ENCODE measurements at regions not wholly inside any gene's neighbourhood (a gene's known extent, or its start where the extent isn't known, plus 50 kb on each side); places are given as distances from the start of the nearest gene placed in this dataset.
"Not testable (repeated sequence)": the region's sequence is repeated elsewhere in the genome, so short reads cannot be mapped to it uniquely, and the experiment has no call there.

DNA sequence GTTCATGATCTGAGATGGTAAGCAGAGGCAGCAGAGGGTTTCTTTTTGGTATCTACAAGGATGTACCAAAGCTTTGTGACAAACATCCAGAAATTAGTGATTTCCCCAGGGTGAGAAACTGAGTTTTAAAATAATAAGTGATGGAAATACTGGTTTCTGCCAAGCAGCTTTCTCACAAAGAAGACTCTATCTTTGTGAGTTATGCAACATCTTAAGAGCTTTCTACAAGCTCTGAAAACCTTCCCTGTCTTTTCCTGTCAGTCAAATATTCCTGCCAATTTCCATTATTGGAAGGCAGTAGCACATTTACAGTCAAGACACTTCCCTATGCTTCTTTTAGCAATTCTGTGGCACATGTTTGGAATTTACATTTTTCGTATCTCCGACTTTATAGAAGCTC lies 264.7 kb upstream of the SPTLC3 start:
- WGBS, 3 donors: 92 to 95% (median 94%) methylated on average over 2 of the region's 2 CpGs
- no peak for TF ChIP-seq CTCF (IDR thresholded peaks at IDR 0.05)
- ATAC-seq (no peak), DNase-seq (no peak)
- H3K9me3 ChIP-seq: no peaks in the 10 kb centered on the region
- no peak overlapping the region for H3K4me3 ChIP-seq
- no peak overlapping the region for H3K27ac ChIP-seq
- no peaks in the 10 kb centered on the region for H3K27me3 ChIP-seq (ENCODE audit: insufficient read depth in 3 of 3, low read length in 2 of 3)
- intact Hi-C loops (cut with DNase I): no loop called here
- H3K4me1 ChIP-seq: no peaks in the 10 kb centered on the region
- no peaks in the 10 kb centered on the region for H3K36me3 ChIP-seq (ENCODE audit: insufficient read depth in 1 of 2, low read depth in 1 of 2)

- no peaks in the 10 kb centered on the region for H3K4me1 ChIP-seq
Observed at GRCh38 chr20:12748359-12748994, 260.3 kb upstream of the SPTLC3 start.

GRCh38 chr20:12750221-12750620 lies 258.6 kb upstream of the SPTLC3 start:
- WGBS, 3 donors: 37 to 47% (median 43%) methylated on average over 6 of the region's 6 CpGs
- Histone ChIP-seq H3K27me3 (ENCODE audit: insufficient read depth in 3 of 3, low read length in 2 of 3) (no peaks in the 10 kb centered on the region), H3K4me3 (no peak overlapping the region), H3K36me3 (ENCODE audit: insufficient read depth in 1 of 2, low read depth in 1 of 2) (no peaks in the 10 kb centered on the region), H3K9me3 (no peaks in the 10 kb centered on the region), H3K4me1 (no peaks in the 10 kb centered on the region), H3K27ac (no peak overlapping the region)
- DNase-seq (no peak), ATAC-seq (no peak)
- intact Hi-C loops (cut with DNase I): no loop called here
- TF ChIP-seq CTCF (IDR thresholded peaks at IDR 0.05): no peak

More at GRCh38 chr20:12748359-12748994, 260.3 kb upstream of the SPTLC3 start:
- WGBS, 3 donors: 13 to 25% (median 24%) methylated on average over 1 of the region's 1 CpG
- H3K9me3 ChIP-seq: no peaks in the 10 kb centered on the region
- no peak for TF ChIP-seq CTCF (IDR thresholded peaks at IDR 0.05)
- H3K4me3 ChIP-seq: no peak overlapping the region
- ATAC-seq (no peak), DNase-seq (no peak)
- no peaks in the 10 kb centered on the region for H3K36me3 ChIP-seq (ENCODE audit: insufficient read depth in 1 of 2, low read depth in 1 of 2)
- H3K27me3 ChIP-seq (ENCODE audit: insufficient read depth in 3 of 3, low read length in 2 of 3): no peaks in the 10 kb centered on the region
- intact Hi-C loops (cut with DNase I): no loop called here
- no peak overlapping the region for H3K27ac ChIP-seq

- H3K27ac ChIP-seq; DNase-seq; ATAC-seq; H3K36me3 ChIP-seq (ENCODE audit: insufficient read depth in 1 of 2, low read depth in 1 of 2); intact Hi-C loops (cut with DNase I); H3K9me3 ChIP-seq; H3K4me3 ChIP-seq; H3K4me1 ChIP-seq; H3K27me3 ChIP-seq (ENCODE audit: insufficient read depth in 3 of 3, low read length in 2 of 3): not testable (repeated sequence)
- WGBS, 3 donors: 87 to 91% (median 88%) methylated on average over 9 of the region's 9 CpGs
Observed at GRCh38 chr20:12752900-12753693, 255.7 kb upstream of the SPTLC3 start.

- intact Hi-C loops (cut with DNase I); ATAC-seq: not testable (repeated sequence)
Observed at GRCh38 chr20:12753742-12754141, 255.0 kb upstream of the SPTLC3 start.

GRCh38 chr20:12759493-12759892 lies 249.3 kb upstream of the SPTLC3 start:
- H3K27ac ChIP-seq; H3K36me3 ChIP-seq (ENCODE audit: insufficient read depth in 1 of 2, low read depth in 1 of 2); DNase-seq; H3K4me1 ChIP-seq; ATAC-seq; intact Hi-C loops (cut with DNase I); H3K4me3 ChIP-seq; H3K9me3 ChIP-seq; H3K27me3 ChIP-seq (ENCODE audit: insufficient read depth in 3 of 3, low read length in 2 of 3): not testable (repeated sequence)
- WGBS, 3 donors: 75 to 87% (median 83%) methylated on average over 3 of the region's 5 CpGs

More at GRCh38 chr20:12753742-12754141, 255.0 kb upstream of the SPTLC3 start:
- not testable (repeated sequence) for H3K36me3 ChIP-seq (ENCODE audit: insufficient read depth in 1 of 2, low read depth in 1 of 2); H3K27me3 ChIP-seq (ENCODE audit: insufficient read depth in 3 of 3, low read length in 2 of 3); DNase-seq; H3K9me3 ChIP-seq; H3K4me1 ChIP-seq; H3K4me3 ChIP-seq; H3K27ac ChIP-seq
- 86 to 92% (median 89%) methylated on average over 3 of the region's 3 CpGs for WGBS, 3 donors
